ENCODE measurements at regions not wholly inside any gene's neighbourhood (a gene's known extent, or its start where the extent isn't known, plus 50 kb on each side); places are given as distances from the start of the nearest gene placed in this dataset.

- no peak overlapping the region for H3K27ac ChIP-seq
- H3K27me3 ChIP-seq = no peaks in the 10 kb centered on the region
- no peak overlapping the region for H3K4me3 ChIP-seq
- no peaks in the 10 kb centered on the region for H3K9me3 ChIP-seq
- intact Hi-C loops (cut with DNase I) = no loop called here
- peaks cover 2% of the 10 kb centered on the region for H3K4me1 ChIP-seq (ENCODE audit: insufficient read depth)
- no peaks in the 10 kb centered on the region for H3K36me3 ChIP-seq
- TF ChIP-seq CTCF (IDR thresholded peaks at IDR 0.05) = no peak
- no peak for TF ChIP-seq EP300 (IDR thresholded peaks at IDR 0.05)
- TF ChIP-seq POLR2A (IDR thresholded peaks at IDR 0.05) = no peak
- DNase-seq = no peak
- 86 to 96% (median 96%) methylated on average over 1 of the region's 1 CpG for WGBS, 3 donors
These were observed 605.9 kb upstream of the KLF4 start for GRCh38 chr9:108095496-108095895.

- H3K36me3 ChIP-seq = no peaks in the 10 kb centered on the region
- intact Hi-C loops (cut with DNase I) = no loop called here
- H3K9me3 ChIP-seq = no peaks in the 10 kb centered on the region
- WGBS, 3 donors = 78 to 84% (median 83%) methylated on average over 2 of the region's 2 CpGs
- no peak overlapping the region for H3K4me3 ChIP-seq
- no peak for DNase-seq
- no peak for TF ChIP-seq EP300 (IDR thresholded peaks at IDR 0.05)
- TF ChIP-seq CTCF (IDR thresholded peaks at IDR 0.05) = no peak
- TF ChIP-seq POLR2A (IDR thresholded peaks at IDR 0.05) = no peak
- no peaks in the 10 kb centered on the region for H3K27me3 ChIP-seq
- no peak overlapping the region for H3K27ac ChIP-seq
- H3K4me1 ChIP-seq (ENCODE audit: insufficient read depth) = no peaks in the 10 kb centered on the region
These were observed 605.1 kb upstream of the KLF4 start for GRCh38 chr9:108094676-108094993.

GRCh38 chr9:108093773-108094675, 604.5 kb upstream of the KLF4 start:
- intact Hi-C loops (cut with DNase I) = no loop called here
- 48 to 61% (median 48%) methylated on average over 1 of the region's 1 CpG for WGBS, 3 donors
- no peak overlapping the region for H3K4me3 ChIP-seq
- DNase-seq = no peak
- TF ChIP-seq CTCF (IDR thresholded peaks at IDR 0.05) (no peak), POLR2A (IDR thresholded peaks at IDR 0.05) (no peak), EP300 (IDR thresholded peaks at IDR 0.05) (no peak)
- H3K36me3 ChIP-seq = no peaks in the 10 kb centered on the region
- H3K27me3 ChIP-seq = no peaks in the 10 kb centered on the region
- no peak overlapping the region for H3K27ac ChIP-seq
- H3K4me1 ChIP-seq (ENCODE audit: insufficient read depth) = no peaks in the 10 kb centered on the region
- H3K9me3 ChIP-seq = no peaks in the 10 kb centered on the region

DNA sequence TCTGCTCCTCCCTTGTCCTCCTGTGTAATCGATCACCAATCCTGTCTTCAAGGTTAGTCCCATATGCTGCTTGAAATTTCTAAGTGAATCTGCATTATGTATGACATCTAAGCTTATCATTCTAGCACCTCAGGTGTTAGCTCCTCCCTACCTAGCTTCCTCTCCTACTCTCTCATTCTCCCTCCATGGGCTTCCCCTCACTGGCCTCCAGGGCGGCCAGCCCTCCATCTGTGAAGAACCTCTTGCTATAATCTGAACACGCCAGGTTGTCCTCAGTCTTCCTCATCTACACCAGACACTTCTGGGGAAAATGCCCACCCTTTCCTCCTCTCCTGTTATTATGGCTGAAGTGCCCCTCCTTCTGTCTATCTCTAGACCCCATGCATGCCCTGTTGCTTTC, 599.3 kb upstream of the KLF4 start:
- Histone ChIP-seq H3K27me3 (no peaks in the 10 kb centered on the region), H3K27ac (no peak overlapping the region), H3K9me3 (no peaks in the 10 kb centered on the region), H3K36me3 (no peaks in the 10 kb centered on the region), H3K4me1 (ENCODE audit: insufficient read depth) (no peaks in the 10 kb centered on the region), H3K4me3 (no peak overlapping the region)
- no peak for TF ChIP-seq CTCF (IDR thresholded peaks at IDR 0.05)
- no peak for TF ChIP-seq EP300 (IDR thresholded peaks at IDR 0.05)
- no peak for TF ChIP-seq POLR2A (IDR thresholded peaks at IDR 0.05)
- intact Hi-C loops (cut with DNase I) = no loop called here
- no peak for DNase-seq
- WGBS, 3 donors = 94 to 99% (median 95%) methylated on average over 3 of the region's 3 CpGs
